Endothelial cell (in vitro differentiated cells): ENCODE measurements at regions not wholly inside any gene's neighbourhood (a gene's known extent, or its start where the extent isn't known, plus 50 kb on each side); places are given as distances from the start of the nearest gene placed in this dataset.

Source experiments
- DNase-seq: peaks from one replicate; pipeline ENCODE4 v3.0.0; 2021; ENCODE audit warnings: low spot score
- H3K27ac Mint-ChIP-seq: one replicate; pipeline ENCODE4 v1.8.0; 2021; ENCODE audit warnings: mixed read lengths, inconsistent platforms; ENCODE audit not compliant: unreplicated experiment
- H3K27me3 Mint-ChIP-seq: one replicate; pipeline ENCODE4 v1.8.0; 2021; ENCODE audit warnings: mild to moderate bottlenecking, moderate library complexity, mixed read lengths, inconsistent platforms; ENCODE audit not compliant: unreplicated experiment
- H3K36me3 Mint-ChIP-seq: one replicate; pipeline ENCODE4 v1.8.0; 2021; ENCODE audit warnings: mild to moderate bottlenecking, low read depth, mixed read lengths, inconsistent platforms; ENCODE audit not compliant: unreplicated experiment
- H3K4me1 Mint-ChIP-seq: one replicate; pipeline ENCODE4 v1.8.0; 2021; ENCODE audit warnings: mild to moderate bottlenecking, mixed read lengths, inconsistent platforms; ENCODE audit not compliant: unreplicated experiment
- H3K4me3 Mint-ChIP-seq: one replicate; pipeline ENCODE4 v1.8.0; 2021; ENCODE audit warnings: mild to moderate bottlenecking, mixed read lengths, inconsistent platforms; ENCODE audit not compliant: unreplicated experiment
- H3K9me3 Mint-ChIP-seq: one replicate; pipeline ENCODE4 v1.8.0; 2021; ENCODE audit warnings: mixed read lengths, inconsistent platforms; ENCODE audit not compliant: unreplicated experiment
- TF ChIP-seq, protein P1 (sequence below): fragments of 200-600 bp; sonication (generic); IDR thresholded peaks from one replicate; pipeline ENCODE4 v1.5.0; 2021; ENCODE audit warnings: antibody characterized with exemption; ENCODE audit not compliant: unreplicated experiment

DNA sequence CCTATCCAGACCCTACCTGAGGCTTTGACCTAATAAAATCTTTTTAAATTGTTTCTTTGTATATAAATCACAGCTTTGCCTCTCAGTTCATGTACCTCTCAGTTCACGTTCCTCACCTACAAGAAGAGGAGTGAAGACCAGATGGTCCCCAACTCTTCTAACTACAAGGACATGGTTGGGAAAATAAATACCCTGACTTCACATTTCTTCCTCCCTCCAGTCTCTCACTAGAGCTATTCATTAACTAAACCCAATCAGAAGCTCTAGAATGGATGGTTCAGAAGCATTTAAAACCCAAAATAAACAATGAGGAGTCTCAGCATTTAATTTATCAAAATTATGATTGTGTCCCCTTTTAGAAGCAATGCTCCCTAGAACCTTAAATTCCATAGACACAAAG lies 97.3 kb upstream of the AGTR1 start:
- Mint-ChIP-seq H3K4me1 (no peaks in the 10 kb centered on the region), H3K4me3 (no peak overlapping the region), H3K27ac (no peak overlapping the region), H3K9me3 (no peaks in the 10 kb centered on the region), H3K27me3 (no peaks in the 10 kb centered on the region), H3K36me3 (no peaks in the 10 kb centered on the region)
- TF ChIP-seq, protein P1, sequence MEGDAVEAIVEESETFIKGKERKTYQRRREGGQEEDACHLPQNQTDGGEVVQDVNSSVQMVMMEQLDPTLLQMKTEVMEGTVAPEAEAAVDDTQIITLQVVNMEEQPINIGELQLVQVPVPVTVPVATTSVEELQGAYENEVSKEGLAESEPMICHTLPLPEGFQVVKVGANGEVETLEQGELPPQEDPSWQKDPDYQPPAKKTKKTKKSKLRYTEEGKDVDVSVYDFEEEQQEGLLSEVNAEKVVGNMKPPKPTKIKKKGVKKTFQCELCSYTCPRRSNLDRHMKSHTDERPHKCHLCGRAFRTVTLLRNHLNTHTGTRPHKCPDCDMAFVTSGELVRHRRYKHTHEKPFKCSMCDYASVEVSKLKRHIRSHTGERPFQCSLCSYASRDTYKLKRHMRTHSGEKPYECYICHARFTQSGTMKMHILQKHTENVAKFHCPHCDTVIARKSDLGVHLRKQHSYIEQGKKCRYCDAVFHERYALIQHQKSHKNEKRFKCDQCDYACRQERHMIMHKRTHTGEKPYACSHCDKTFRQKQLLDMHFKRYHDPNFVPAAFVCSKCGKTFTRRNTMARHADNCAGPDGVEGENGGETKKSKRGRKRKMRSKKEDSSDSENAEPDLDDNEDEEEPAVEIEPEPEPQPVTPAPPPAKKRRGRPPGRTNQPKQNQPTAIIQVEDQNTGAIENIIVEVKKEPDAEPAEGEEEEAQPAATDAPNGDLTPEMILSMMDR, result no peak
- DNase-seq, result no peak

DNA sequence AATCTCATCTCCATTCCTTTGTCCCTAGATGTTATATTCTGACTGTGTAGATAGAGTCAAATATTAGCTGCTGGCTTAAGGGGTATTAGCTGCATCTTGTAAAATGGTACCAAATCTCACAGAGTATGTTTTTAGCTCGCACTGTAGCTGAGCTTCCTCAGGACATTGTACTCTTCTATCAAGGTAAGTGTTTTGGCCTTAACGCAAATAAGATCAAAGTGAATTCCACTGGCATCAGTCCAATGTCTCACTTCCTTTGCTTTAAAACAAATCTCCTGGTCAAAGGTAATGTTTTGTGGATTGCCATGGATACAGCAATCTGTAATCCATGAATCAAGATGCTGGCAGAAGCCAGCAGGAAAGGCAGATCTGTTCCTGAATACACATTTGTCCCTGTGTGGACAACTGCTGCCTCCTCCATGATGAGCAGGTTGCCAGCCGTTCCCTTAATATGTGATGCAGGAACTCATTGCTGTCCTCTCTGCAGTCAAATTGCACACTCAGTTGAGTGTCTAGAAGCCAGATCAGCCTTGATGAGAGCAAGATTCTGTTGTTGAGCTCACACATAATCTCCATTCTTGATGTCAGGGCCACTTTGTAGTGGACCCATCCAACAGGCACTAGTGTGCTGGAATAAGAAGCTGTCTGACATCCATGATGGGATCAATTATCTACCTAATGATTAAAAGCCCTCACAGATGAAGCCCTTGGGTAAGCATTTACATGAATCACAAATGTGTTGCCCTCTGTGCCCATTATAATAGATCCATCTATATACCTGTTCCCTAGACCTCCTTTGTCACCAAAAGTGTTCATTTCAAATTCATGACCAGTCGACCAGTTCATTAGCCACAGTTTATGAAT lies 96.6 kb upstream of the AGTR1 start:
- Mint-ChIP-seq H3K4me1 (no peaks in the 10 kb centered on the region), H3K36me3 (no peaks in the 10 kb centered on the region), H3K27ac (no peak overlapping the region), H3K27me3 (no peaks in the 10 kb centered on the region), H3K4me3 (no peak overlapping the region), H3K9me3 (no peaks in the 10 kb centered on the region)
- DNase-seq, result no peak
- TF ChIP-seq, protein P1, result no peak

DNA sequence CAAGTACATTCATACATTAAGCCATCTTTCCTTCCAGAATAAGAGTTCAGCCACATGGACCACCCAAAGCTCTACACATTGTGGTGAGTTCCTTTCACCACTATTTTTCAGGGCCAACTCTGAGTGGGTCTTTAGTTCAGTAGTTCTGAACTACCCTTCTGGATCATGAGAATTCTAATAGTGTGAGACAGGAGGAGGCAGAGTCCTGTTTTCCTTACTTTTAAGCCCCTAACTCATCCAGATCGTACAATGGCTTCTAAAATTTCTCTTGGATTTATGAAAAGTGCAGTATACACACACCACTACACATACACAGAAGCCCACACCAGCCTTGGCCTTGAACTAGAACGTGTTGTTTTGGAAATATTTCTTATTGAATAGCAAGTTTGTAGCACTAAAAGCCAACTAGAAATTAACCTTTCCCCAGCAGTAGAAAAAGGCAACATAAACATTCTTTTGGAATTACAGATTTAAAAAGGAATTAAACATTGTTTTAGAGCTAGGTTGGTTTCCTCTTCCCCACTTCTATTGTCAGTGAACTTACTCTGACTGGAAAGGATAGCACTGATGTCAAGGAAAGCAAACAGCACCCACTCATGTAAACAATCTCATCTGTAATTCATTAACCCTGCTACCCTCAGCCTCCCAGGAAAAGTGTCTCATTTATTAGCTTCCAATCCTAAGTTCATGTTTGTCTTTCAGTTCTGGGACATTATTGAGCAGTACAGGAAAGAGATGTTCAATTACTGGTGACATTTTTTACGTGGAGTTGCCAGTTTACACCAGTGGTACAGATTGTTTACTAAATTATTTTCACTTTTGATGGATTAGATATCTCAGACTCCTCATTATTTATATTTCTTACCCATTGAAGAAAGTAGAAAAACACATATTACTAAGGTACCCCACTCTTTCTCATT lies 95.7 kb upstream of the AGTR1 start:
- Mint-ChIP-seq H3K27ac (no peak overlapping the region), H3K4me1 (no peaks in the 10 kb centered on the region), H3K4me3 (no peak overlapping the region)

DNA sequence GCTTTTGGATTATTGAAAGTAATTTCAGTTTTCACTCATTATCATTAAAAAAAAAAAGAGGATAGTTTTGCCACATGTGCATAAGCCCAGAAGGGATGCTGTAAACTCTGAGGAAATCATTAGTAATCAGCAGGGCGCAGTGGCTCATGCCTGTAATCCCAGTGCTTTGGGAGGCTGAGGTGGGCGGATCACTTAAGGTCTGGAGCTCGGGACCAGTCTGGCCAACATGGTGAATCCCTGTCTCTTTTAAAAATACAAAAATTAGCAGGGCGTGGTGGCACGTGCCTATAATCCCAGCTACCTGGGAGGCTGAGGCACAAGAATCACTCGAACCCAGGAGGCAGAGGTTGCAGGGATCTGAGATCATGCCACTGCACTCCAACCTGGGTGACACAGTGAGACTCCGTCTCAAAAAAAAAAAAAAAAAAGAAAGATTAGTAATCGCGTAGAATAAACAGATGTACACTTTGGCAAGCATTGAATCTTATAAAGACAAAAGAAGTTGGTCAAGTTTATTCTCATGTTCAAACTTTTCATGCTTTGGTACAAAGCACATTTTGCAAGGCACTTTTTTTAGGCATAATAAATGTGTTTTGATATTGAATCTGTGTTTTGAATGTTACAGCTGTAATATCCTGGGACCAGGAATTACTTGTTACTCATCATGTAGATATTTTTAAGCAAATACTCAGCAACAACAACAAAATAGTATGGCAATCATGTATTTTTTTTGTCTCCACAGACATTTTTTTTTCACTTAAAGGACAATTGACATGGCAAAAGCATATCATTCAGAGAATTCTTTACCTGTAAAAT lies 93.2 kb upstream of the AGTR1 start:
- no peaks in the 10 kb centered on the region for H3K4me1 Mint-ChIP-seq
- no peaks in the 10 kb centered on the region for H3K9me3 Mint-ChIP-seq
- no peak overlapping the region for H3K4me3 Mint-ChIP-seq
- H3K36me3 Mint-ChIP-seq, result no peaks in the 10 kb centered on the region
- H3K27ac Mint-ChIP-seq, result no peak overlapping the region
- DNase-seq, result no peak
- TF ChIP-seq, protein P1, result no peak
- no peaks in the 10 kb centered on the region for H3K27me3 Mint-ChIP-seq

More for the DNA sequence above, 95.7 kb upstream of the AGTR1 start:
- Mint-ChIP-seq H3K9me3 (no peaks in the 10 kb centered on the region), H3K36me3 (no peaks in the 10 kb centered on the region), H3K27me3 (no peaks in the 10 kb centered on the region)
- DNase-seq, result no peak
- TF ChIP-seq, protein P1, result no peak
